Endothelial cell of umbilical vein (primary cell): ENCODE measurements at regions not wholly inside any gene's neighbourhood (a gene's known extent, or its start where the extent isn't known, plus 50 kb on each side); places are given as distances from the start of the nearest gene placed in this dataset.

Experiments used
- BruUV-seq: library from RNA; stranded (reverse); fragments of 400-500 nt; replicated peaks from 2 replicates; lab custom pipeline; 2021; lab: Mats Ljungman, UMichigan
- CTCF ChIA-PET: fragments of 300-600, 350-600 bp; sonication (Branson Sonifier 250); formaldehyde crosslinking; loops from one replicate; lab custom pipeline; 2021; ENCODE audit warnings: antibody characterized with exemption, inconsistent platforms; lab: Charles Lee
- POLR2A ChIA-PET: fragments of 300-600, 350-600 bp; sonication (Branson Sonifier 250); formaldehyde crosslinking; loops from one replicate; lab custom pipeline; 2021; ENCODE audit warnings: antibody characterized with exemption, inconsistent platforms; lab: Charles Lee
- DNase-seq: peaks from one replicate; pipeline ENCODE4 v3.0.0-alpha.2; 2011; ENCODE audit warnings: low read depth, low spot score
- FAIRE-seq: peaks from 2 replicates; lab custom pipeline; 2011; peaks lifted over from hg19 to GRCh38; lab: Jason Lieb, UNC
- H2AFZ ChIP-seq: 2 replicates; pipeline ENCODE4 v1.6.0; 2012; ENCODE audit warnings: low read depth, low read length, control low read depth, inconsistent platforms
- H3K27ac ChIP-seq: 2 replicates; pipeline ENCODE4 v1.5.1; 2011; ENCODE audit warnings: low read depth, mild to moderate bottlenecking, control low read depth, low read length, moderate library complexity; ENCODE audit not compliant: insufficient read depth
- H3K27me3 ChIP-seq, 2 experiments: 2 replicates each; pipeline versions ENCODE4 v1.6.0 to v1.6.1; 2011; ENCODE audit warnings: low read length in 2 of 2, mixed read lengths in 1 of 2; ENCODE audit not compliant: control insufficient read depth in 2 of 2, insufficient read depth in 2 of 2
- H3K36me3 ChIP-seq, 2 experiments: 2 replicates in 1 of 2; 3 replicates in 1 of 2; pipeline ENCODE4 v1.5.1; 2011; ENCODE audit warnings: low read length in 2 of 2, mild to moderate bottlenecking in 1 of 2, moderate library complexity in 1 of 2; ENCODE audit not compliant: control insufficient read depth in 2 of 2, insufficient read depth in 2 of 2; ENCODE audit errors: extremely low read depth in 1 of 2
- H3K4me1 ChIP-seq: 3 replicates; pipeline ENCODE4 v1.5.1; 2011; ENCODE audit warnings: mild to moderate bottlenecking, low read length; ENCODE audit not compliant: control insufficient read depth, insufficient read depth; ENCODE audit errors: extremely low read depth
- H3K4me2 ChIP-seq: 2 replicates; pipeline ENCODE4 v1.6.1; 2011; ENCODE audit warnings: low read length, control low read depth, mixed read lengths; ENCODE audit not compliant: insufficient read depth
- H3K4me3 ChIP-seq, 3 experiments: fragments of 200-600 bp in 1 of 3; sonication (generic), shearing (Covaris generic) in 1 of 3; replicated peaks in 1 of 3; 2 replicates each; pipeline ENCODE4 v1.5.1; 2011 to 2016; ENCODE audit warnings: control low read depth in 3 of 3, low read length in 3 of 3, mild to moderate bottlenecking in 2 of 3, inconsistent platforms in 1 of 3, low read depth in 1 of 3, moderate library complexity in 1 of 3; ENCODE audit not compliant: insufficient read depth in 1 of 3
- H3K79me2 ChIP-seq: 2 replicates; pipeline ENCODE4 v1.6.0; 2012; ENCODE audit warnings: low read length, inconsistent platforms; ENCODE audit not compliant: control insufficient read depth, insufficient read depth
- H3K9ac ChIP-seq: replicated peaks from 2 replicates; pipeline ENCODE3; 2011; ENCODE audit warnings: low read length, control low read depth; ENCODE audit not compliant: insufficient read depth; ENCODE audit errors: extremely low read depth
- H3K9me1 ChIP-seq: replicated peaks from 3 replicates; pipeline ENCODE4 v1.6.0; 2011; ENCODE audit warnings: mild to moderate bottlenecking, low read length; ENCODE audit not compliant: control insufficient read depth, insufficient read depth; ENCODE audit errors: extremely low read depth
- H3K9me3 ChIP-seq: replicated peaks from 2 replicates; pipeline ENCODE4 v1.5.1; 2012; ENCODE audit warnings: low read length, inconsistent platforms; ENCODE audit not compliant: control insufficient read depth, insufficient read depth
- H4K20me1 ChIP-seq: replicated peaks from 2 replicates; pipeline ENCODE3; 2011; ENCODE audit warnings: mild to moderate bottlenecking, low read length; ENCODE audit not compliant: control insufficient read depth, insufficient read depth; ENCODE audit errors: extremely low read depth
- EZH2 ChIP-seq: IDR thresholded peaks from 2 replicates; pipeline ENCODE4 v1.6.1; 2012; ENCODE audit warnings: borderline replicate concordance, low read depth, mild to moderate bottlenecking, moderate library complexity, low read length, inconsistent platforms; ENCODE audit not compliant: severe bottlenecking
- FOS ChIP-seq: IDR thresholded peaks from 2 replicates; pipeline ENCODE4 v1.6.1; 2011; ENCODE audit warnings: mild to moderate bottlenecking, low read length, moderate library complexity, borderline replicate concordance; ENCODE audit not compliant: insufficient read depth
- GATA2 ChIP-seq: IDR thresholded peaks from 2 replicates; pipeline ENCODE4 v1.7.0; 2011; ENCODE audit warnings: low read depth, mild to moderate bottlenecking, moderate library complexity, mixed read lengths, low read length; ENCODE audit not compliant: insufficient read length, insufficient read depth
- JUN ChIP-seq: IDR thresholded peaks from 2 replicates; pipeline ENCODE4 v1.6.1; 2011; ENCODE audit warnings: borderline replicate concordance, low read depth; ENCODE audit not compliant: insufficient read length, insufficient read depth
- MYC ChIP-seq: IDR thresholded peaks from one replicate; pipeline ENCODE4 v1.6.1; 2011; ENCODE audit warnings: mild to moderate bottlenecking, low read depth, low read length
- POLR2A ChIP-seq: IDR thresholded peaks from 2 replicates; pipeline ENCODE4 v1.6.1; 2012; ENCODE audit warnings: low read depth, mild to moderate bottlenecking, control low read depth, low read length
- POLR2AphosphoS5 ChIP-seq: IDR thresholded peaks from 2 replicates; pipeline ENCODE4 v1.6.1; 2012; ENCODE audit warnings: low read depth, mild to moderate bottlenecking, control low read depth, low read length, moderate library complexity; ENCODE audit not compliant: insufficient read depth
- dilution Hi-C: fragments of 300-500 bp; cut with MboI; formaldehyde crosslinking; loops from one replicate; pipeline ENCODE4 v1.15.0; 2019; ENCODE audit warnings: low sequenced_read_pairs; ENCODE audit not compliant: extremely low pct_ligation_motif_present
- intact Hi-C: fragments of 100-400 bp; cut with micrococcal nuclease; formaldehyde crosslinking; loops from one replicate; pipeline ENCODE4 v1.10.0; 2022
- TF ChIP-seq, protein P1 (sequence below): IDR thresholded peaks from 2 replicates; pipeline ENCODE4 v1.6.1; 2011; ENCODE audit not compliant: insufficient read depth, insufficient read length
- TF ChIP-seq, protein P2 (sequence below), 2 donors: IDR thresholded peaks; 1 replicate in 1 of 2; 2 replicates in 1 of 2; pipeline ENCODE4 v1.5.1; 2011; ENCODE audit warnings: low read length in 2 of 2, mild to moderate bottlenecking in 2 of 2, moderate library complexity in 2 of 2, control low read depth in 1 of 2, inconsistent platforms in 1 of 2, low read depth in 1 of 2; ENCODE audit not compliant: insufficient read depth in 1 of 2; ENCODE audit errors: extremely low read depth in 1 of 2

DNA sequence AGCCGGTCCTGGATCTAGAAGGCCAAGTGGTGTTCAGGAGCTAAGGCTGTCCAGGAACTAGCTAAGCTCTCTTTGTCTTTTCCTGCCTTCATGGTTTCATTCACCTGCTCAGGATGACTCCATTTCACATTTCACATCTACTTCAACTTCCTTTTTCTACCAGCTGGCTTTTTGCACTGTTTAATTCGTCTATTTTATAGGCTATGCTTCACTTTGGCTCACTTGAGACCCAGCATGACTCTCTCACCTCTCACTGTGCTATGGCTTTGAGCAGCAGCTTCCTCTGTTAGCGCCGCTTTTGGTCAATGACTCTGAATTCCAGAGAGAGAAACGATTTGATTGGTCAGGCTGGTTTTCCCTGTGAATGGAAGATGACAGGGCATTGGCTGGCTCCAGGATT lies 213.5 kb upstream of the CLNK start:
- intact Hi-C loops, result no loop called here
- FAIRE-seq (no peak), DNase-seq (no peak)
- no peak for TF ChIP-seq POLR2AphosphoS5
- no peak for TF ChIP-seq POLR2A
- TF ChIP-seq EZH2, result no peak
- TF ChIP-seq, protein P1, sequence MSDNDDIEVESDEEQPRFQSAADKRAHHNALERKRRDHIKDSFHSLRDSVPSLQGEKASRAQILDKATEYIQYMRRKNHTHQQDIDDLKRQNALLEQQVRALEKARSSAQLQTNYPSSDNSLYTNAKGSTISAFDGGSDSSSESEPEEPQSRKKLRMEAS, result no peak
- TF ChIP-seq GATA2, result no peak
- no peak overlapping the region for H2AFZ ChIP-seq
- no peaks in the 10 kb centered on the region for H3K9me1 ChIP-seq
- dilution Hi-C loops, result no loop called here
- no peak overlapping the region for H3K4me2 ChIP-seq
- H3K9me3 ChIP-seq, result no peaks in the 10 kb centered on the region
- H3K9ac ChIP-seq, result no peak overlapping the region
- ChIA-PET CTCF (no interaction called here), POLR2A (no interaction called here)
- H3K4me1 ChIP-seq, result no peaks in the 10 kb centered on the region
- no peak overlapping the region for H3K27ac ChIP-seq
- H3K79me2 ChIP-seq, result no peaks in the 10 kb centered on the region
- H3K27me3 ChIP-seq, result no peaks in the 10 kb centered on the region
- no peaks in the 10 kb centered on the region for H4K20me1 ChIP-seq
- no peak overlapping the region for H3K4me3 ChIP-seq
- H3K36me3 ChIP-seq, result no peaks in the 10 kb centered on the region
- BruUV-seq, result no TSS peak

DNA sequence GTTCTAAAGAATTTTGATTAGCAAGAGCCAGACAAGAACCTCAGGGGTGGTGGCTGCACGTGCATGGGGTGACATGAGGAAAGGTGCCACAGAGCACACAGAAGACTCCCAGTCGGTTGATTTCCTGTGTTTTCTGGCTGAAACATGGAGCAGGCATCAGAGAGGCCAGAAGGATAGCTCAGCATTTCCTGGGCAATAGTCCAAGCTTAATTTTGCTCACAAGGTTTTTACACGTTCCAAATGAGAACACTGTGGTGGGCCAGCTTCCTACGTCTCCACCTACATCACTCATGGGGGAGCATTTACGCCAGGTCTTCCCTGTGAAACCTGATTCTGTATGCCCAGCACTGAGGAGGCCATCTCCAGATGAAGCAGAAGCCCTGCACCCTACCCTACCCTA lies 212.5 kb upstream of the CLNK start:
- H3K79me2 ChIP-seq, result no peaks in the 10 kb centered on the region
- intact Hi-C loops (no loop called here), dilution Hi-C loops (no loop called here)
- CTCF ChIA-PET, result no interaction called here
- no peaks in the 10 kb centered on the region for H4K20me1 ChIP-seq
- TF ChIP-seq JUN (no peak), POLR2AphosphoS5 (no peak), FOS (no peak), MYC (no peak), EZH2 (no peak), POLR2A (no peak), GATA2 (no peak)
- TF ChIP-seq, protein P1, result no peak
- TF ChIP-seq, protein P2, sequence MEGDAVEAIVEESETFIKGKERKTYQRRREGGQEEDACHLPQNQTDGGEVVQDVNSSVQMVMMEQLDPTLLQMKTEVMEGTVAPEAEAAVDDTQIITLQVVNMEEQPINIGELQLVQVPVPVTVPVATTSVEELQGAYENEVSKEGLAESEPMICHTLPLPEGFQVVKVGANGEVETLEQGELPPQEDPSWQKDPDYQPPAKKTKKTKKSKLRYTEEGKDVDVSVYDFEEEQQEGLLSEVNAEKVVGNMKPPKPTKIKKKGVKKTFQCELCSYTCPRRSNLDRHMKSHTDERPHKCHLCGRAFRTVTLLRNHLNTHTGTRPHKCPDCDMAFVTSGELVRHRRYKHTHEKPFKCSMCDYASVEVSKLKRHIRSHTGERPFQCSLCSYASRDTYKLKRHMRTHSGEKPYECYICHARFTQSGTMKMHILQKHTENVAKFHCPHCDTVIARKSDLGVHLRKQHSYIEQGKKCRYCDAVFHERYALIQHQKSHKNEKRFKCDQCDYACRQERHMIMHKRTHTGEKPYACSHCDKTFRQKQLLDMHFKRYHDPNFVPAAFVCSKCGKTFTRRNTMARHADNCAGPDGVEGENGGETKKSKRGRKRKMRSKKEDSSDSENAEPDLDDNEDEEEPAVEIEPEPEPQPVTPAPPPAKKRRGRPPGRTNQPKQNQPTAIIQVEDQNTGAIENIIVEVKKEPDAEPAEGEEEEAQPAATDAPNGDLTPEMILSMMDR (IDR thresholded peaks at IDR 0.05; ENCODE audit: extremely low read depth in 1 of 2, insufficient read depth in 1 of 2, low read depth in 1 of 2, low read length in 2 of 2), result no peak
- no peak overlapping the region for H3K9ac ChIP-seq
- no peaks in the 10 kb centered on the region for H3K9me1 ChIP-seq
- POLR2A ChIA-PET, result no interaction called here
- H3K4me3 ChIP-seq, result no peak overlapping the region
- DNase-seq (no peak), FAIRE-seq (no peak)
- no peaks in the 10 kb centered on the region for H3K27me3 ChIP-seq
- BruUV-seq, result no TSS peak
- H3K9me3 ChIP-seq, result no peaks in the 10 kb centered on the region
- H3K4me2 ChIP-seq, result no peak overlapping the region
- no peaks in the 10 kb centered on the region for H3K36me3 ChIP-seq
- H3K4me1 ChIP-seq, result no peaks in the 10 kb centered on the region
- no peak overlapping the region for H2AFZ ChIP-seq
- no peak overlapping the region for H3K27ac ChIP-seq
